HG02981 (cell line): ENCODE measurements at regions not wholly inside any gene's neighbourhood (a gene's known extent, or its start where the extent isn't known, plus 50 kb on each side); places are given as distances from the start of the nearest gene placed in this dataset.

Experiments used
- ATAC-seq: cut with Tn5 transposase; IDR thresholded peaks from one replicate; pipeline ENCODE4 v1.9.1; 2021; ENCODE audit warnings: mild to moderate bottlenecking, moderate library complexity; ENCODE audit not compliant: unreplicated experiment

DNA sequence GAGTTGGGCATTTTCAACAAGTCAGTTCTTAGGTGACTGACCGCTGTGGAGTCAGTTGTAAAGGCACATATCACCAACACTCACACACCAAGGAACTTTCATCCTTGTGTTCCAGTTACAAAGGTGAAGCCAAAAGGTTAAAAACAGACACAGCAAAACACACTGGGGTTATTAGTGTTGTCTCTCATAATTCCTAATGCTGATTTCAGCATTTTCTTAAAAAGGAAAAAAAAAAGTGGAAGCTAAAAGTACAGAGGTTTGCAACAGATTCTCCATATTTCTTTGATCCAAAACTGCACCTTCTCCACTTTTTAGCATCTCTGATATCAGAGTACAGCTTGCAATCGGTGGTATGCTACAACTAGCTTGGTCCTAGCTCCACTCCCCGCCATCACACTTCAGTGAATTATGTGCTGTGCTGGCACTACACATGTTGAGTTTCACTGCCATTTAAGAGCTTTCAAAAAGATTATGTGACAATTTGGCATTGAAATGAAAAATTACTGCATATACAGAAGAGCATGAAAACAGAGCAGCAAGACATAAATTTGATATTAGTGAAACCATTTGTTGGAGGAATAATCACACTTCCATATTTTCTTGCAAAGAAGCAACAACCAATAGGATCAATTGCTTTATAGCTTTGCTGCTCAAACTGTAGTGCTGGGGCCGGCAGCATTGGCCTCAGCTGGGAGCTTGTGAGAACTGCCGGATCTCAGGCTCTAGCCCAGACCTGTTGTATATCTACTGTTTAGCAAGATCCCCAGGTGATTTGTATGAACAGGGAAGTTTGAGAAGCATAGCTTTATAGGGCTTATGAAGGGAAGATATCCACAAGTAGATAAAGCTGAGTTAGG is 62.3 kb upstream of the DAPL1 start:
- no peak for ATAC-seq

DNA sequence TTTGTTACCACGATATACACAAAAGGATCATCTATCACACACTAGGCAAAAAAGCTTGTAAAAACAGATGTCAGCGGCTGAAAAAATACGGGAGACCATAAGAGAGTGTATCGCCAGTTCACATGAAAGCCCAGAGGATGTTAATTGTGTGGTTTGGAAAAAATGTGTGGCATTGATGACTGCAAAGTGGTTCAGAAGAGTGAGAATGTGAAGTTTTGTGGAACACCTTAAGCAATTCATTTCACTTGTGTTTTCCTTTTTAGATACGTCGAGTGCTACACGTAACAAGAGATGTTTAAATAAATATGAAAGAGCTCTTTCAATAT is 61.7 kb upstream of the DAPL1 start:
- no peak for ATAC-seq

DNA sequence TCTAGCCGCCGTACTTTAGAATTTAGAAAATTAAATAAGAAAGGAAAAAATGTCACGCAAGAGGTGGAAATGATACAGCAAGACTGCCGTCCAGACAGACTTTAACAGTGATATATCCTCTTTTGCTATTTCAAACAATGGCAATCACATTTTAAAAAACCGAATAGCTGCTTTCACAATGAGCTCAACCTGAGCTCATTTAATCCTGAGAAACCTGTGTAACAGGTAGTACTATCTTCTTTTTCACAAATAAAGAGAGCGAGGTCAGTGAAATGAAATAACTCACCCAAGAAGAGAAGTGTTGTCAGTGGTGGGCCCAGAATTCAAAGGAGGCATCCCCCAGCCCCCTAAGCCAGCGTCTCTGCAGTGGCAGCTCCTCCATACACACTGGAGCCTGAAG is 60.7 kb upstream of the DAPL1 start:
- no peak for ATAC-seq

- ATAC-seq = no peak
These were observed 59.1 kb upstream of the DAPL1 start for GRCh38 chr2:158735822-158736580.

DNA sequence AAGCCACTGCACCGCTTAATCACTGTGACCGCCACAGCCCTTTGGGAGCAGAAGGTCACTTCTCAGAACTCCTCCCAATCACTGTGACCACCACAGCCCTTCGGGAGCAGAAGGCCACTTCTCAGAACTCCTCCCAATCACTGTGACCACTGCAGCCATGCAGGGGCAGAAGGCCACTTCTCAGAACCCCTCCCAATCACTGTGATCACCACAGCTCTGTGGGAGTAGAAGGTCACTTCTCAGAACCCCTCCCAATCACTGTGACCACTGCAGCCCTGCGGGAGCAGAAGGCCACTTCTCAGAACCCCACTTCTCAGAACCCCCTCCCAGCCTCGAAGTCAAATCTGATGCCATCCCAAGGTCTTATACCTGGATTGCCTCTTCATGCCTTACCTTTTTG is 56.8 kb upstream of the DAPL1 start:
- no peak for ATAC-seq

DNA sequence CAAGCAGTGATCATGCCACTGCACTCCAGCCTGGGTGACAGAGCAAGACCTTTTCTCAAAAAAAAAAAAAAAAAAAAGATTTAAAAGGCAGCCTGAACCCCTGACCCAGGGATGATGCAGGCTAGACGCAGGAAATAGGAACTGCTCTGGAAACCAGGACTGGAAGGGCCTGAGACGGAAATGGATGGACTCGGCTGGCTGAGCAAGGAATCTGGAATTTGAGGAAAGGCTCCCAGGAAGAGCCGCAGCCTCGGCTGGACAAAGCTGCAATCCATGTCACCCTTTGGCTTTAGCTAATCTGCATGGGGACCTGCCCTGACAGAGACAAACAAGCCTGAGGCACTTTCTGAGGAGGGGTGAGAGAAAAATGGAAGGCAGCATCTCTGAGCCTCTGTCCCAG is 55.0 kb upstream of the DAPL1 start:
- no peak for ATAC-seq

GRCh38 chr2:158740621-158741020 is 54.5 kb upstream of the DAPL1 start:
- no peak for ATAC-seq

GRCh38 chr2:158741625-158742024 is 53.5 kb upstream of the DAPL1 start:
- no peak for ATAC-seq

GRCh38 chr2:158742536-158742935 is 52.6 kb upstream of the DAPL1 start:
- no peak for ATAC-seq

- ATAC-seq = no peak
These were observed 51.7 kb upstream of the DAPL1 start for GRCh38 chr2:158743466-158743865.

DNA sequence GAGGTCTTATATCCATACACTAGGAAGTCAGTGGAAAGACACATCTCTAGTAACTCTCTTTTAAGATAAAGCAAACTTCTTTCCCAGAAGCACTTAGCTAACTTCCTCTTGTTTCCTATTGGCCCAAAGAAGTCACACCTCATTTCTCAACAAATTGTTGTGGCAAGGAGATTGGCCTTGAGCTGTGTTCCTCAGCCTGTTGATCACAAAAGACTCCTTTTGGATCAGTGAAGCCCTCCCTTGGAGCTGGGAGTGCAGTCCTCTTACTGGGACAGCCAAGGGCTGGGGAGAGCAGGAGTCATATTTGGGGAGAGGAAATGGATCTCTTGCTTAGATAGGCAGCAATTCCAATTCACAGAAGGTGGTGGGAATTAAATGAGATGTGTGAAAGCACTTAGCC is 51.2 kb upstream of the DAPL1 start:
- no peak for ATAC-seq

- ATAC-seq = peak; percentile 75
These were observed 49.9 kb upstream of the DAPL1 start for GRCh38 chr2:158745067-158745865.
